NCI-H2227 (cell line): ENCODE measurements at regions not wholly inside any gene's neighbourhood (a gene's known extent, or its start where the extent isn't known, plus 50 kb on each side); places are given as distances from the start of the nearest gene placed in this dataset.

Experiments used
- DNase-seq: peaks from one replicate; lab custom pipeline; 2025; ENCODE audit not compliant: unreplicated experiment; lab: John Stamatoyannopoulos, UW

- no peak for DNase-seq
These were observed 82.9 kb downstream of the FAM43A start for GRCh38 chr3:194768586-194768985.

GRCh38 chr3:194769020-194769643, 83.4 kb downstream of the FAM43A start:
- DNase-seq, result peak; percentile 97

- no peak for DNase-seq
These were observed 86.7 kb downstream of the FAM43A start for GRCh38 chr3:194772241-194773000.

- no peak for DNase-seq
These were observed 87.5 kb downstream of the FAM43A start for GRCh38 chr3:194773216-194773615.

- no peak for DNase-seq
These were observed 88.2 kb downstream of the FAM43A start for GRCh38 chr3:194773771-194774455.

GRCh38 chr3:194775266-194775665, 89.6 kb downstream of the FAM43A start:
- DNase-seq, result no peak

- DNase-seq, result no peak
These were observed 90.0 kb downstream of the FAM43A start for GRCh38 chr3:194775731-194776130.

- DNase-seq, result no peak
These were observed 92.0 kb downstream of the FAM43A start for GRCh38 chr3:194777729-194778128.

- no peak for DNase-seq
These were observed 94.1 kb downstream of the FAM43A start for GRCh38 chr3:194779729-194780224.

GRCh38 chr3:194780706-194781105, 95.0 kb downstream of the FAM43A start:
- no peak for DNase-seq

GRCh38 chr3:194781617-194782016, 95.9 kb downstream of the FAM43A start:
- no peak for DNase-seq

- DNase-seq, result no peak
These were observed 97.2 kb downstream of the FAM43A start for GRCh38 chr3:194782698-194783404.

GRCh38 chr3:194784361-194784760, 98.7 kb downstream of the FAM43A start:
- no peak for DNase-seq

- no peak for DNase-seq
These were observed 99.6 kb downstream of the FAM43A start for GRCh38 chr3:194785315-194785714.

GRCh38 chr3:194787072-194787471, 101.4 kb downstream of the FAM43A start:
- no peak for DNase-seq

- no peak for DNase-seq
These were observed 102.0 kb downstream of the FAM43A start for GRCh38 chr3:194787650-194788049.

- no peak for DNase-seq
These were observed 106.7 kb downstream of the FAM43A start for GRCh38 chr3:194792368-194792767.

- no peak for DNase-seq
These were observed 112.0 kb downstream of the FAM43A start for GRCh38 chr3:194797555-194798250.

- DNase-seq, result no peak
These were observed 112.8 kb downstream of the FAM43A start for GRCh38 chr3:194798486-194798885.

- no peak for DNase-seq
These were observed 114.3 kb downstream of the FAM43A start for GRCh38 chr3:194800002-194800401.
